ENCODE measurements at regions not wholly inside any gene's neighbourhood (a gene's known extent, or its start where the extent isn't known, plus 50 kb on each side); places are given as distances from the start of the nearest gene placed in this dataset.

GRCh38 chr18:40210696-40211095 is 1744.3 kb upstream of the PIK3C3 start:
- WGBS: 51% methylated on average over 1 of the region's 1 CpG
- DNase-seq (ENCODE audit: low spot score): no peak
- TF ChIP-seq EGR1 (IDR thresholded peaks at IDR 0.05; ENCODE audit: low read depth in 2 of 2) (no peak), GABPA (IDR thresholded peaks at IDR 0.05 in 1 of 2, conservative IDR thresholded peaks at IDR 0.05 in 1 of 2) (no peak), YY1 (IDR thresholded peaks at IDR 0.05) (no peak), NR2F2 (IDR thresholded peaks at IDR 0.05) (no peak), HNF4G (IDR thresholded peaks at IDR 0.05) (no peak), RAD21 (IDR thresholded peaks at IDR 0.05) (no peak)
- TF ChIP-seq, protein P1, sequence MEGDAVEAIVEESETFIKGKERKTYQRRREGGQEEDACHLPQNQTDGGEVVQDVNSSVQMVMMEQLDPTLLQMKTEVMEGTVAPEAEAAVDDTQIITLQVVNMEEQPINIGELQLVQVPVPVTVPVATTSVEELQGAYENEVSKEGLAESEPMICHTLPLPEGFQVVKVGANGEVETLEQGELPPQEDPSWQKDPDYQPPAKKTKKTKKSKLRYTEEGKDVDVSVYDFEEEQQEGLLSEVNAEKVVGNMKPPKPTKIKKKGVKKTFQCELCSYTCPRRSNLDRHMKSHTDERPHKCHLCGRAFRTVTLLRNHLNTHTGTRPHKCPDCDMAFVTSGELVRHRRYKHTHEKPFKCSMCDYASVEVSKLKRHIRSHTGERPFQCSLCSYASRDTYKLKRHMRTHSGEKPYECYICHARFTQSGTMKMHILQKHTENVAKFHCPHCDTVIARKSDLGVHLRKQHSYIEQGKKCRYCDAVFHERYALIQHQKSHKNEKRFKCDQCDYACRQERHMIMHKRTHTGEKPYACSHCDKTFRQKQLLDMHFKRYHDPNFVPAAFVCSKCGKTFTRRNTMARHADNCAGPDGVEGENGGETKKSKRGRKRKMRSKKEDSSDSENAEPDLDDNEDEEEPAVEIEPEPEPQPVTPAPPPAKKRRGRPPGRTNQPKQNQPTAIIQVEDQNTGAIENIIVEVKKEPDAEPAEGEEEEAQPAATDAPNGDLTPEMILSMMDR (IDR thresholded peaks at IDR 0.05; ENCODE audit: low read depth, low read length, missing input control): no peak
- no peak overlapping the region for H3K27ac ChIP-seq (ENCODE audit: low read depth in 1 of 2, low read length in 2 of 2)
- no peak overlapping the region for H3K9ac ChIP-seq (ENCODE audit: low read depth in 1 of 2, low read length in 2 of 2)
- H3K36me3 ChIP-seq (ENCODE audit: control insufficient read depth in 4 of 4, insufficient read depth in 3 of 4, low read depth in 1 of 4, low read length in 3 of 4): no peaks in the 10 kb centered on the region
- H3K4me1 ChIP-seq (ENCODE audit: control insufficient read depth in 4 of 4, insufficient read depth in 4 of 4, low read length in 3 of 4): no peaks in the 10 kb centered on the region
- no peak overlapping the region for H3K4me3 ChIP-seq (ENCODE audit: low read depth in 1 of 3, low read length in 3 of 3)
- H3K27me3 ChIP-seq (ENCODE audit: control insufficient read depth in 4 of 4, insufficient read depth in 4 of 4, low read length in 3 of 4): no peaks in the 10 kb centered on the region
- H3K9me3 ChIP-seq (ENCODE audit: control insufficient read depth in 4 of 4, low read length in 3 of 4): peaks cover 0 to 2% (median 0%) of the 10 kb centered on the region in 4 donors

GRCh38 chr18:40208958-40209357 is 1746.1 kb upstream of the PIK3C3 start:
- H3K27me3 ChIP-seq (ENCODE audit: control insufficient read depth in 4 of 4, insufficient read depth in 4 of 4, low read length in 3 of 4): no peaks in the 10 kb centered on the region
- H3K4me1 ChIP-seq (ENCODE audit: control insufficient read depth in 4 of 4, insufficient read depth in 4 of 4, low read length in 3 of 4): no peaks in the 10 kb centered on the region
- no peak overlapping the region for H3K27ac ChIP-seq (ENCODE audit: low read depth in 1 of 2, low read length in 2 of 2)
- TF ChIP-seq, protein P2, sequence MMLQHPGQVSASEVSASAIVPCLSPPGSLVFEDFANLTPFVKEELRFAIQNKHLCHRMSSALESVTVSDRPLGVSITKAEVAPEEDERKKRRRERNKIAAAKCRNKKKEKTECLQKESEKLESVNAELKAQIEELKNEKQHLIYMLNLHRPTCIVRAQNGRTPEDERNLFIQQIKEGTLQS (IDR thresholded peaks at IDR 0.05): no peak
- TF ChIP-seq, protein P1 (IDR thresholded peaks at IDR 0.05; ENCODE audit: low read depth, low read length, missing input control): no peak
- no peak for TF ChIP-seq EGR1 (IDR thresholded peaks at IDR 0.05; ENCODE audit: low read depth in 2 of 2)
- no peak for TF ChIP-seq JUND (IDR thresholded peaks at IDR 0.05)
- TF ChIP-seq NR2F2 (IDR thresholded peaks at IDR 0.05): no peak
- no peak for TF ChIP-seq GABPA (IDR thresholded peaks at IDR 0.05 in 1 of 2, conservative IDR thresholded peaks at IDR 0.05 in 1 of 2)
- no peak for TF ChIP-seq RXRA (IDR thresholded peaks at IDR 0.05)
- TF ChIP-seq RAD21 (IDR thresholded peaks at IDR 0.05): no peak
- TF ChIP-seq HNF4G (IDR thresholded peaks at IDR 0.05): no peak
- no peak for TF ChIP-seq SP1 (IDR thresholded peaks at IDR 0.05)
- TF ChIP-seq, protein P3, sequence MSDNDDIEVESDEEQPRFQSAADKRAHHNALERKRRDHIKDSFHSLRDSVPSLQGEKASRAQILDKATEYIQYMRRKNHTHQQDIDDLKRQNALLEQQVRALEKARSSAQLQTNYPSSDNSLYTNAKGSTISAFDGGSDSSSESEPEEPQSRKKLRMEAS (IDR thresholded peaks at IDR 0.05): no peak
- no peak for TF ChIP-seq FOXA1 (IDR thresholded peaks at IDR 0.05)
- no peak for TF ChIP-seq TAF1 (conservative IDR thresholded peaks at IDR 0.05)
- TF ChIP-seq, protein P4, sequence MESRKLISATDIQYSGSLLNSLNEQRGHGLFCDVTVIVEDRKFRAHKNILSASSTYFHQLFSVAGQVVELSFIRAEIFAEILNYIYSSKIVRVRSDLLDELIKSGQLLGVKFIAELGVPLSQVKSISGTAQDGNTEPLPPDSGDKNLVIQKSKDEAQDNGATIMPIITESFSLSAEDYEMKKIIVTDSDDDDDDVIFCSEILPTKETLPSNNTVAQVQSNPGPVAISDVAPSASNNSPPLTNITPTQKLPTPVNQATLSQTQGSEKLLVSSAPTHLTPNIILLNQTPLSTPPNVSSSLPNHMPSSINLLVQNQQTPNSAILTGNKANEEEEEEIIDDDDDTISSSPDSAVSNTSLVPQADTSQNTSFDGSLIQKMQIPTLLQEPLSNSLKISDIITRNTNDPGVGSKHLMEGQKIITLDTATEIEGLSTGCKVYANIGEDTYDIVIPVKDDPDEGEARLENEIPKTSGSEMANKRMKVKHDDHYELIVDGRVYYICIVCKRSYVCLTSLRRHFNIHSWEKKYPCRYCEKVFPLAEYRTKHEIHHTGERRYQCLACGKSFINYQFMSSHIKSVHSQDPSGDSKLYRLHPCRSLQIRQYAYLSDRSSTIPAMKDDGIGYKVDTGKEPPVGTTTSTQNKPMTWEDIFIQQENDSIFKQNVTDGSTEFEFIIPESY (IDR thresholded peaks at IDR 0.05): no peak
- no peak overlapping the region for H3K4me3 ChIP-seq (ENCODE audit: low read depth in 1 of 3, low read length in 3 of 3)
- H3K9me3 ChIP-seq (ENCODE audit: control insufficient read depth in 4 of 4, low read length in 3 of 4): peaks cover 0 to 2% (median 0%) of the 10 kb centered on the region in 4 donors
- no peak overlapping the region for H3K9ac ChIP-seq (ENCODE audit: low read depth in 1 of 2, low read length in 2 of 2)
- 68% methylated on average over 2 of the region's 2 CpGs for WGBS
- DNase-seq (ENCODE audit: low spot score): no peak
- H3K36me3 ChIP-seq (ENCODE audit: control insufficient read depth in 4 of 4, insufficient read depth in 3 of 4, low read depth in 1 of 4, low read length in 3 of 4): no peaks in the 10 kb centered on the region

Data from liver (tissue), 8 donors.